Astrocyte of the cerebellum (primary cell): ENCODE measurements at regions not wholly inside any gene's neighbourhood (a gene's known extent, or its start where the extent isn't known, plus 50 kb on each side); places are given as distances from the start of the nearest gene placed in this dataset.

Experiments
- DNase-seq: peaks from one replicate; pipeline ENCODE4 v3.0.0-alpha.2; 2011; ENCODE audit warnings: low read depth
- H3K4me3 ChIP-seq: 2 replicates; pipeline ENCODE4 v1.5.1; 2011; ENCODE audit warnings: mild to moderate bottlenecking, low read depth, low read length, moderate library complexity
- in situ Hi-C: cut with HindIII; loops from 2 replicates; pipeline ENCODE4 v1.10.0; 2017; ENCODE audit warnings: low sequenced_read_pairs
- TF ChIP-seq, protein P1 (sequence below): IDR thresholded peaks from 2 replicates; pipeline ENCODE4 v1.5.1; 2012; ENCODE audit warnings: low read length, low read depth, moderate library complexity, mild to moderate bottlenecking; ENCODE audit errors: missing control alignments

DNA sequence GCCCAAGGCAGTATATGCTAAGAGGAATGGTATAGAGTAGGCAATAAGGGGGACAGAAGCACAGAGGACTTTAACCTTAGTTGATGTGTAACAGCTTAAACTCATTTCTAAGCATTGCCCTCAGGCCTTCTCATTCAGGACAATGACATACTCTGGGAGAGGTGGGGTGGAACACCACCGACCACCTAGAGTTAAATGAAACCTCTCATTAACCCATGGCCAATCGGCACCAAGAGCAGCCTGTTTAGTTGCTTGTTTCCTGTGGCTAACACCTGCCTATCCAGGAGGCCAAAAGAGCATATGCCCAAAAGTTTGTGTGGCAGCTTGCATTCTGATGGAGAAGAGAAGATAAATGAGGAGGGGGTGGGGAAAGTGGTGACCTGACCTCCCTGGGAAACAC, 50.0 kb downstream of the PABIR2 start:
- TF ChIP-seq, protein P1, sequence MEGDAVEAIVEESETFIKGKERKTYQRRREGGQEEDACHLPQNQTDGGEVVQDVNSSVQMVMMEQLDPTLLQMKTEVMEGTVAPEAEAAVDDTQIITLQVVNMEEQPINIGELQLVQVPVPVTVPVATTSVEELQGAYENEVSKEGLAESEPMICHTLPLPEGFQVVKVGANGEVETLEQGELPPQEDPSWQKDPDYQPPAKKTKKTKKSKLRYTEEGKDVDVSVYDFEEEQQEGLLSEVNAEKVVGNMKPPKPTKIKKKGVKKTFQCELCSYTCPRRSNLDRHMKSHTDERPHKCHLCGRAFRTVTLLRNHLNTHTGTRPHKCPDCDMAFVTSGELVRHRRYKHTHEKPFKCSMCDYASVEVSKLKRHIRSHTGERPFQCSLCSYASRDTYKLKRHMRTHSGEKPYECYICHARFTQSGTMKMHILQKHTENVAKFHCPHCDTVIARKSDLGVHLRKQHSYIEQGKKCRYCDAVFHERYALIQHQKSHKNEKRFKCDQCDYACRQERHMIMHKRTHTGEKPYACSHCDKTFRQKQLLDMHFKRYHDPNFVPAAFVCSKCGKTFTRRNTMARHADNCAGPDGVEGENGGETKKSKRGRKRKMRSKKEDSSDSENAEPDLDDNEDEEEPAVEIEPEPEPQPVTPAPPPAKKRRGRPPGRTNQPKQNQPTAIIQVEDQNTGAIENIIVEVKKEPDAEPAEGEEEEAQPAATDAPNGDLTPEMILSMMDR: no peak

DNA sequence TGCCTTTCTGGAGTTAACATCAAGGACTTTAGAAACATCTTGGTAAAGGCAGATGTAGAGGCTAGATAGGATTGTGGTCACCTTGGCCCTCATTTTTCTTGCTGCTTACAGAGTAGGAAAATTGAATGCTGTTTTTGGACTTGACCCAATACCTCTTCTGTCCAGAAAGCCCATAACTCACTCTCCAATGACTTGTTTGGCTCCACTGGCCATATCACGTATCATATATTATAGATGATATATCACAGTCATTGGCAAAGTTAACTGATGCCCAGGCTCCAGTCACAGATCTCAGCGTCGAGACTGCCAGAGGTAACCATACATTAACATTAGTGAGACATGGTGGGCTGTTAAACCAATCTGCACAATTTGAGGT, 50.6 kb downstream of the PABIR2 start:
- H3K4me3 ChIP-seq: no peak overlapping the region
- in situ Hi-C loops: no loop called here
- TF ChIP-seq, protein P1: no peak
- peak; percentile 19 for DNase-seq

More for the DNA sequence above, 50.0 kb downstream of the PABIR2 start:
- H3K4me3 ChIP-seq: no peak overlapping the region
- DNase-seq: no peak
- in situ Hi-C loops: no loop called here

DNA sequence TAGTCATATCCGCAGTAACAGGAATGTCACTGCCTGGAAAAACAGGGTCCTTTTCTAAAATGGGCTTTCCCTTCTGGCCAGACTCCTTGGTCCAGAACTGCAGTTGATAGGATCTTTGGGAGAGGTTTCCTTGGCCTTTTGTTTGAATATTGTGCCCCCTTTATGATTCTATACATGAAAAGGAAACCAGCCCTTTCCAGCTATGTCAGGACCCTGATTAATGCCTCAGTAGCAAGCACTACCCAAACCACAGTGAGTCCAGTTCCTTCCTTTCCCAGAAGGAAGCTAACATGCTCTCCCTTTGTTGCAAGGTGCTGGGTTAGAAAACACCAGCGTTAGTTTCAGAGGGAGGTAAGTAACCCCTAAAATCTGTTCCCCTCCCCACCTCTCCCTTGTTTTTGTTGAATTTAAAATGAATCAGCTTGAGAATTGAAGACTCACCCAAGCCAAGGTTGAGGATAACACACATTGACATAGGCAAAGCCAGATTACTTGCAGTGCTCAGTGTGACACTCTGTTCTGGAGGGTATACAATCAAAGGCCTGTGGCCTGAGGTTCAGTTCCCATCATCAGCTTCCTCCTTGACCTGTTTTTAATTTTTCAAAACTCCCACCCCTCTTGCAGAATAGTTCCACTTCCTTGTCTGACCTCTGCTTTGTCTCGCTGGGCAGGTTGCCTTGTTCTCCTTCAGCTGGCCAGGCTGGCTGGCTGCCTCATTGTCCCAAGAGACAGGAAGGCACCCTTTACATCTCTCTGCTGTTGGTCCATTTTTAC, 51.2 kb downstream of the PABIR2 start:
- in situ Hi-C loops: no loop called here
- no peak for DNase-seq
- TF ChIP-seq, protein P1: no peak

DNA sequence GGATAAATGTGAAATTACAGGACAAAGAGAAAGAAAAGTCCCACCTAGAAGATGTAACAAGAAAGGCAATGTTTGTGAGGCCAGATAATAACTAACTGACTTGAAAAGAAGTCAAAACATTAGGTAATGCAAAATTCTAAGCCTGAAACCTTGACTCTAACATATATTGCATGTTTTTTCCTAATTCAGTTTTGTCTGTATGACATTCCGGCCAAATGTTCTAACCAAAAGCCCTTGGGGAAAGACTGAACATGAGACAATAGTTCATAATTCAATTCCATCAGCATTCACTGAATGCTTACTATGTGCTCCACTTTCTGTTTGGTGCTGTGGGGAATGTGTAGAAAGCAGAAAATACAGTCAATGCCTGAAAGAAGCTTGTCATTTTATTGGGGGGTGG, 53.9 kb downstream of the PABIR2 start:
- no peak overlapping the region for H3K4me3 ChIP-seq
- TF ChIP-seq, protein P1: no peak
- in situ Hi-C loops: no loop called here
- no peak for DNase-seq

More for the DNA sequence above, 51.2 kb downstream of the PABIR2 start:
- H3K4me3 ChIP-seq: no peak overlapping the region

DNA sequence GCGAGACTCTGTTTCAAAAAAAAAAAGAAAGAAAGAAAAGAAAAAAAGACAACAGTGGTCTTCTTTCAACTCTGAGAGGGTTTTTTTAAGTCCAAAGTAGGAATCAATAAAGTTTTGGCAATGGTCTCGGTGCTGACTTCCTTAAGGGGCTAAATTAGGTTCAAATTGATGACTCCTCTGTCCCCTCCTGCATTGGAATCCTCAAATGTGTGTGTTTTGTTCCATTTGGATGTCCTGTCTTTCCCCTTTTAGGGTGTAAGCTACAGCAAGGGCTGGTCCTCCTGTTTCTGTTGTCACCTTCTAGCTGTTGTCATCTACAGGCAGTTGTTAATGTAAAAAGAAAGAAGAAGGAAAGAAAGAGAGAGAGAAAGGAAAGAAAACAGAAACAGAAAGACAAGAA, 54.4 kb downstream of the PABIR2 start:
- in situ Hi-C loops: no loop called here
- H3K4me3 ChIP-seq: no peak overlapping the region
- DNase-seq: no peak
- TF ChIP-seq, protein P1: no peak

DNA sequence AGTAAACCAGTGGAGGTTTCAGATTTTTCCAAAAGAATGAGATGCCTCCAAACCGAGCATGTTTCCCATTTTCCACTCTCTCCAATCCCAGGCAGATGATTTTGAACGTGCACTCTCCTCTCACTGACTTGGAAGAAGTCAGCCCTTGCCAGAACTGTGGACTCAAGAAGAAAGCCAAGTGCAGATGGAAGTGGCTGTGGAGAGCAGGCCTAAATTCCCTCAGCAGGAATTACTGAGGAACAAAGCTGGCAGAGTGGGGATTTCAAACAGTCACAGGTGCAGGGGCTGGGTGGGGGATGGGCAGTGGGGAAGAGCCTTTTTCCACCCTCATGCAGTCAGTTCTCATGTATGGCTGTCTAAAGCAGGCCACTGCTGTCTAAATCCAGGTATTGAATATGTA, 55.3 kb downstream of the PABIR2 start:
- no peak for DNase-seq
- in situ Hi-C loops: no loop called here
- TF ChIP-seq, protein P1: no peak
- no peak overlapping the region for H3K4me3 ChIP-seq
